H1 (cell line): ENCODE measurements at regions not wholly inside any gene's neighbourhood (a gene's known extent, or its start where the extent isn't known, plus 50 kb on each side); places are given as distances from the start of the nearest gene placed in this dataset.

Experiments used
- CHD7 ChIP-seq: fragments of 300-600 bp; sonication (generic); IDR thresholded peaks from 2 replicates; pipeline ENCODE4 v1.7.1; 2012; ENCODE audit warnings: low read length, moderate library complexity, mild to moderate bottlenecking, inconsistent platforms; ENCODE audit not compliant: insufficient replicate concordance
- JUND ChIP-seq: IDR thresholded peaks from 2 replicates; pipeline ENCODE4 v1.6.1; 2011; ENCODE audit warnings: mild to moderate bottlenecking, improper control_type of control experiment, low read length
- SAP30 ChIP-seq: fragments of 300-600 bp; sonication (generic); IDR thresholded peaks from 2 replicates; pipeline ENCODE4 v1.7.1; 2012; ENCODE audit warnings: low read length, moderate library complexity, mild to moderate bottlenecking, inconsistent platforms; ENCODE audit not compliant: insufficient read depth, insufficient replicate concordance
- SUZ12 ChIP-seq: fragments of 200-600 bp; sonication (generic); IDR thresholded peaks from 2 replicates; pipeline ENCODE4 v1.6.1; 2012; ENCODE audit warnings: mild to moderate bottlenecking, inconsistent platforms, low read length, moderate library complexity, mixed read lengths
- TBP ChIP-seq: IDR thresholded peaks from 2 replicates; pipeline ENCODE4 v1.6.1; 2011; ENCODE audit warnings: low read depth, low read length, improper control_type of control experiment

- no peak for TF ChIP-seq CHD7
- TF ChIP-seq TBP = no peak
- TF ChIP-seq SAP30 = no peak
- TF ChIP-seq JUND = no peak
- no peak for TF ChIP-seq SUZ12
Observed at GRCh38 chr20:48384147-48384818, 443.5 kb downstream of the PREX1 start (continued).
